HG03066 (cell line): ENCODE measurements at regions not wholly inside any gene's neighbourhood (a gene's known extent, or its start where the extent isn't known, plus 50 kb on each side); places are given as distances from the start of the nearest gene placed in this dataset.

ENCODE experiments used
- ATAC-seq: cut with Tn5 transposase; IDR thresholded peaks from one replicate; pipeline ENCODE4 v1.9.1; 2021; ENCODE audit warnings: low read depth; ENCODE audit not compliant: unreplicated experiment

DNA sequence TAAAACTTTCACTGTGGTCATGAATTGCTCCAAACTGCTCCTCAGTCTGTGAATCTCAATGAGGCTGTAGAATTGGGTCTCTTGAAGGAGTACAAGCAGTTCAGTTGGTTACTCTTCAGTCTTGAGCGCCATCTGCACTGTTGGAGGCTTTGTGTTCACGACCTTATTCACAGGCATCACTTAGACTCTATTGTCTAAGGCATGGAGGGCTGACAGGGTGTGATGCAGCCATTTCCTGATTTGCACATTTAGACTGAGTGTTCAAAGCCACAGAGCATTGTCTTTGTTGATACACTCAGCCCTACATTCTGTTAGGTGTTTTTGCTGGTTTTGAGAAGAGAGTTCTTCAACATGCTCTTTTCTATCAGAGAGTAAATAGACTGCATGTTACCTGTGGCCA is 355.9 kb upstream of the RIOK2 start:
- ATAC-seq = no peak

DNA sequence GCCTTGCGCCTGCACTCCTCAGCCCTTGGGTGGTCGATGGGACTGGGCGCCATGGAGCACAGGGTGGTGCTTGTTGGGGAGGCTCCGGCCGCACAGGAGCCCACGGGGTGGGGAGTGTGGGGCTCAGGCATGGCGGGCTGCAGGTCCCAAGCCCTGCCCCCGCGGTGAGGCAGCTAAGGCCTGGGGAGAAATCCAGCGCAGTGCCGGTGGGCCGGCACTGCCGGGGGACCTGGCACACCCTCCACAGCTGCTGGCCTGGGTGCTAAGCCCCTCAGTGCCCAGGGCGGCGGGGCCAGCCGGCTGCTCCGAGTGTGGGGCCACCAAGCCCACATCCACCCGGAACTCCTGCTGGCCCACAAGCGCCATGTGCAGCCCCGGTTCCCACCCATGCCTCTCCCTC is 358.8 kb upstream of the RIOK2 start:
- no peak for ATAC-seq

DNA sequence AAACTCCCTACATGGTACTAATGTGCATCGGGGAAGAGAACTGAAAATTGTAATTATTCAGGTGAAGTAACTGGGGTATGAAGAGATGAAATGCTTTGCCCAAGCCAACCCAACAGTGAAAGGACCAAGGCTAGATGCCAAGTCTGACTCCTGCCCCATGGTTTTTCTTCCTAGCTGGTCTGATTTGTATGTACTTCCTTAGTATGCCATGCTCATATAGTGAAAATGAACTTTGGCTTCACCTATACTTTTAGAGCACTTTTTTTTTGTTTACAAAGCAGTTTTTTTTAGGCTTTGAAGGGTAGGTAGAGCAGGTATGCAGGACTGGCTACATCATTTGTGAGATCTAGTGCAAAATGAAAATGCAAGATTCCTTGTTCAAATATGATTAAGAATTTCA is 359.4 kb upstream of the RIOK2 start:
- ATAC-seq = no peak

DNA sequence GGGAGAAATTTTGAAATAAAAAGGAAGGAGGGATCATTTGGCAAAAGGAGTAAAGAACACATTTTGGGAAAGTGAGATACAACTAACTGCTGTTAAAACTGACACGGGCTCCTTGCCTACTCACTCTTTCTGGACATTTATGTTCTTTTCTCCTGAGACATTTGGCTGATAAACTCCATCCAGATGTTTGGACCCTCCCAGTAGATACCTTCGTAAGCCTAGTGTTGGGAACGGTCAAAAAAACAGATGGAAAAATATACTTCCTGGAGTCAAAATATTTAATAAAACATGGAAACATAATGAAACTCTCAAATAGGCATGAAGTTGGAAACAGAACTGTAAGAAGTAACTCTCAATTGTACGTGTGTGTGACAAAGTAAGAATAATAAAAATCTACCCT is 360.1 kb upstream of the RIOK2 start:
- no peak for ATAC-seq

DNA sequence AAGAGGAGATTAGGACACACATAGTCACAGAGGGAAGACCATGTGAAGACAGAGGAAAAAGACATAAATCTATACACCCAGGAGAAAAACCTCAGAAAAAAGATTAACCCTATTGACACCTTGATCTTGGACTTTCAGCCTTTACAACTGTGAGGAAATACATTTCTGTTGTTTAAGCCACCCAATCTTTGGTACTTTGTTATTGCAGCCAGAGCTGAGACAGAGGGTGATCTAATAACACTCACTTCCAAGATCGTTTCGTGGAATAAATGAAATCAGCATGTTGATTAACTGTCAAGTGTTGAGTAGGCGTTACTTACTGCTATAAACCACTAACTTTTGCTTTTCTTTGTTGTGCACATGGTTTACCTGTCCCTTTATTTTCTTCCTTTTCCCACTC is 361.2 kb upstream of the RIOK2 start:
- no peak for ATAC-seq

DNA sequence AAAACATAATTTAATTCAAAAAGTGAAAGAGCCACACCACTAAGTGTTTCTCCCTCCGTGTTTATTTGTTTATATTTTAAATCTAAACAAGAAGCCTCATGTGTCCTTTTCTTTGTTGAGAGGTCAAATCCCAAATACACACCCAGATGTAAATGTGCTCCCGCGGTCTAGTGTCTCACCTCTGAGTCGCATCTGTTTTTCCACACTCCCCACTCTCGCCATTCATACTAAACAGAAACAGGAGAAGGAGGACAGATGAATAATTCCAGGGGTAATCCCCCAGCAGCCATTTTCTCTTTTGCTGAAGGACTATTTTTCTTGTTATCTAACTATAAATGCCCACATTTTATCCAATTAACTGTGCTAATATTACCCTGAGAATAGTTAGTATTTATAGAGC is 361.6 kb upstream of the RIOK2 start:
- ATAC-seq = no peak

DNA sequence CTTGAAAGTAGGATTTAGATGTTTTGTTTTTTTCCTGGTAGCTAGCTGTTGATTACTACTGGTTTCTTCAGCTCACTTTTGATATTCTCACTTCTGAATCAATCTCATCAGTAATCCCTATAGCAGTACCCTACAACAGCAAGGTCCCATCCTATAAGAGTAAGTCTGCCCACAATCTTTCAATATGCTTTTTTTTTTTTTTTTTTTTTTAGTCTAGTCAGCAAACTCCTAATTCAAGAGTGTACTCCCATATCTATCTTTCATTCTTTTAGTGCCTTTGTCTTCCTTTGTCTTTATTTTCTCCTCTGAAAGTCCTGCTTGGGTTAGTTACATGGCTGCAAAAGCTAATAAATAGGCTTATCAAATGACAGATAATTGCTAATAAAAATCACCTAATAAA is 362.4 kb upstream of the RIOK2 start:
- no peak for ATAC-seq

DNA sequence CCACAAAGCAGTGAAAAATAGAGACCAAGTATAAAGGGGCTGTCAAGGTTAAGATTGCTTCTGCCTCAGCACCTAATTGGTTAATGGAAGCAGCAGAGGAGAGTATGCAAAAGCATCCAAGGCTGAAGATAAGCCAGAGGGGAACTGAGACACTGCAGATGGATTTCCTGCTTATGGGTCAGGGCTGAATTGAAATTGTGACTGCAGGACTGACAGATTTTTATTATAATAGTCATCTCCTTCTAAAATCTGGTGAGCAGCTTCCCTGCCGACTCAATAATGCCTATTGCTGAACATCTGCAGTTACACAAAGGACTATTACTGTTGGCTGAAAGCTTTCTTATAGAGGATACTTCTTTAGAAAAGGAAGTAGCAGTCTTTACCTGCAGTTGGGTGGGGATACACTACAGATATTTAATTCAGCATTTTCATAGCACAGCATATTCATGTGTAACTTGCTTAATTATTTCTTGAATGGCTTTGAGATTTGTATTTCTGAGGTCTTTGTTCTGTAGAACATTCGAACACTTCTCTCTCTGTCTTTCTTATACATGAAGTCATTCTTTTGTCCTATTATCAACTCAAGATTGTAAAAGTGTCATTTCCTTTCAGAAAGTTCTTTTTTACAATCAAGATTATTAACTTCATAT is 363.0 kb upstream of the RIOK2 start:
- no peak for ATAC-seq

DNA sequence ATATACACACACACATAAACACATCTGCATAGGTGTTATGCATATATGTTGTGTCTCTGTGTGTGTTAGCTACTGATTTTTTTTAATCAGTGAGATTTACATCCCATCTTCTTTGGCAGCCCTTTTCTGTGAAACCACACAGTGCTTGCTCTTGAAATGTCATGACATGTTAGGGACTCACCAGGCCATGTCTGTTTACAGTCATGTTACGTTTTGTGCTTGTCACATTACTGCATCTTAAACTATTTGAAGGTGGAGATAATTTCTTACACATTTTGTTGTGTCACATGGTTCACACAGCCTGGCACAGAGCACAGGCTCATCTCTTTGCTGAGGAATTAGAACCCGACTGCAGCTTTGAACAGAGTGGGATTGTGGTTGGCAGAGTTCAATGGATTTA is 364.4 kb upstream of the RIOK2 start:
- no peak for ATAC-seq

DNA sequence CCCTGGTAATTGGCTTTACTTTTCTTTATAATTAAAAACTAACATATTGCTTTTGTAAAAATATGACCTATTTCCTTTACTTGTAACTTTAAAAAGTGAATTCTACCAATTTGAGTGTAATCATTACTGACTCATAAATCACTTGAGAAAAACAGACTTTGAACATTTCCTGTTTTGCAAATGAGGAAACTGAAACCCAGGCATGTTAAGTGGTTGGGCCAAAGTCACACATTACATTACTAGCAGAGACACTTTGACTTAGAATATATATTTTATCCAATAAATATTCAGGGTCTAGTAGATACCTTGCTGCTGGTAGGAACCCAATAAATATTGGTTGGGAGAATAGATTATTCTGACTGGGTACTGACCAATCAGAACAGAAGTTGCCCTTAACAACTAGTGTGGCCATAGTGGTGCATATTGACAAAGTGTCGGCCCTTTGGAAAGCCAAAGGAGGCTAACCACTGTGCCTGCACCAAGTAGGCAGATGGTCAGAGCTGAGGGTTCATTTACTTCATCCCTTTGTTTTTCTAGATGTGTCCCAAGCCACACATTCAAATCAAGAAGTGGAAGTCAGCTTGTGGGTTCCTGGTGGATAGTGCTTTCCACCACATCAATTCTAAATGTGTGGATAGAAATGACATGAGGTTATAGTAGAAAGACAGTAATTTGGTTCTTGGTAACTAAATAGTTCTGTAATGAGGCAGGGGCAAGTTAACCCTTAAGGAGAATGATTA is 365.1 kb upstream of the RIOK2 start:
- ATAC-seq = peak; percentile 81

DNA sequence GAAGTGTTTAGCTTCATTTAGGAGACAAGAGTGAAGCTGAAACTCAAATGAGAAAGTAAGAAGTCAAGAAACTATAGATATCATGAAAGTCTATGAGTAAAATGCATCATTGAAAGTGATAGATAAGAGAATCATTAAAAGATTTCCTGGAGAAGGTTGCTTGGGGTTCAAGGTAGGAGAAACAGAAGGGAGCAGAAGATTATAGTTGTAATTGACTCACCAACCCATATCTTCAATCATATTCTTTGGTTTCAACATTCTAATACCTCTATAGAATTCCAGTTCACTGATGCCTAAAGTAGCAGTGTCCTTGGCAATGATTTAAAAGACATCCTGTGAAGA is 365.7 kb upstream of the RIOK2 start:
- no peak for ATAC-seq

DNA sequence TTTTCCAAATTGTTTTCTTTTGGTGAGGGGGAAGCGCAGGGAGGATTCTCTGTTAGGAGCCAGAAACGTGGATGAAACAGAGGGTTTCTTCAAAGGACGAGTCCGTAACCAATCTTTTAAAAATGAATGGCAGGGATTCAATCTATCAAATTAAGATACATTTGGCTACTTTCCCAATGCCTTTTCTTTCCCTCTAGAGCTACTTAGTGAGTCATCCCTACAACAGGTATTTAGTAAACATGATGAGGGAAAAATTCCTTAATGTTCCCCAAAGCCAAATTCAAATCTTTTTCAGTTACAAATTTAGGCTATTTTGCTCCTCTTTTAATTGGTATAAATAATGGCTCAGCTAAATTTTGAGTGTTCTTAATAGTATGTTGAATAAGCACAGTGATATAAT is 366.4 kb upstream of the RIOK2 start:
- no peak for ATAC-seq

DNA sequence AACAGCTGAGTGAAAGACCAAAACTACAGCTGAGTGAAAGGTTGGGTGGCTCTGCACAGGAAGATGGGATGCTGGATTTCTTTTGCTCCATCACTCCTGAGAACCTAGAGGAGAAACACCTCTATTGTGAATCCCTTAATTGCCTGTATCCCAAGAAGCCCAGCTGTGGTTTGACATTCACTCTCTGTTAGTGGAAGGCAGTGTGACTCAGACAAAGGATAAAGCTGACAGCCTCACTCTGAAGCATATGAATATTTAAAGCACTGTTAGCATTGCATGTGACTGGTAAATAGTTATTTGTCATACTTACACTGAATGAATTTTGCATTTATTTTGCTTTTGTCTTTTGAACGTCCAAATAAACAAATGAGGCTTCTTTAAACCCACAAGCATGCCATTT is 367.1 kb upstream of the RIOK2 start:
- no peak for ATAC-seq

DNA sequence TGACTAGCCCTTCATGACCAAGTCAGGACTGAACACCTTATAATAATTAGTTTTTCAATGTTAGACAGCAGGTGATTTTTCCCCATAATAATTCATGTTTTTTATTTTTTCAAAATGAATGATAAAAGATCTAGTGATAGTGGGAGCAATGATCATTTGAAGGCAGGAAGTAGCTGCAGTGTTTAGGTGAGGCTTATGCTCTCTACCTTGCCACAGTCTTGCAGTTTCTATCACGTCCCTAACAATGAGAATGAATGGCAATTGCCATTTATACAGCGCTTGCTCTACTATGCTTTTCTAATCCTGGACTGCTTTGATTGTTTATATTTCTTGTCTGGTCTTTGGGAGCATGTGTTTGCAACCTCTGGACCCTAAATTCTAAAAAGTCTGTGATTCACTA is 367.8 kb upstream of the RIOK2 start:
- ATAC-seq = no peak

DNA sequence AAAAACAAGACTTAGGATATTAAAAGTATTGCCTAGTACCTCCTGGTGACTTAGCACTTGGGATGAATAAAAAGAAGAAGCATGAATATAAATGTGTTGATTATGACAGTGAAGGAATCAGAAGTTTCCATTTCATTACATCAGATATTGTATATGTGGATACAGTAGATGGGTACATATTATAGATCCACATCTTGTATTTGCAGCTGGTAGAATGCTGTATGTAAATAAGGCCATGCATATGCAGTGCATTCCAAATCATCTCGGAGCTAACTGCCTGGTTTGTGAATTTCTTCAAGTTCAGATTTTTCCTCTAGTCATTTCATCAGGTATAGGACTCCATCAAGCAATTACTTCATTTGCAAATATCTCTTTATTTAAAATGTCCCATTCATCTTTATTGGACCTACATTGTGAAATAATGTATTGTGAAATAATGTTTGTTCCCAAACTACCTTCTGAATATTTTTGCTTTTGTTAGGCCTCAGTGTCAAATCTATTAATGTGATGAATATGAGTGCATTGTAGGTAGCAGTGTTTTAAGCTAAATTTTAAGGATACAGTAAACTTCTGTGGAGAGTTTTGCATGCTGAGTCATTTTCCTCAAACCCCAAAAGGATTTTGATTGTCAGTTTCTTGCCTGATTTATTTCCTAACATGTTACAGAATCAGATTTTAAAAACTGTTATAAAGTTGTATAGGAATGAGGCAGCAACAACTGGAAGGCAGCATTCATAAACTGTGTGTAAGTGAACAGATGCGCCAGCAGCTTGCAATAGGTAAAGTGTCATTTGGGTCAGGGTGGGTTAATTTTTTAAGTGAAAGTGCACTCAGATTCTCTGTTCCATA is 370.8 kb upstream of the RIOK2 start:
- ATAC-seq = no peak

DNA sequence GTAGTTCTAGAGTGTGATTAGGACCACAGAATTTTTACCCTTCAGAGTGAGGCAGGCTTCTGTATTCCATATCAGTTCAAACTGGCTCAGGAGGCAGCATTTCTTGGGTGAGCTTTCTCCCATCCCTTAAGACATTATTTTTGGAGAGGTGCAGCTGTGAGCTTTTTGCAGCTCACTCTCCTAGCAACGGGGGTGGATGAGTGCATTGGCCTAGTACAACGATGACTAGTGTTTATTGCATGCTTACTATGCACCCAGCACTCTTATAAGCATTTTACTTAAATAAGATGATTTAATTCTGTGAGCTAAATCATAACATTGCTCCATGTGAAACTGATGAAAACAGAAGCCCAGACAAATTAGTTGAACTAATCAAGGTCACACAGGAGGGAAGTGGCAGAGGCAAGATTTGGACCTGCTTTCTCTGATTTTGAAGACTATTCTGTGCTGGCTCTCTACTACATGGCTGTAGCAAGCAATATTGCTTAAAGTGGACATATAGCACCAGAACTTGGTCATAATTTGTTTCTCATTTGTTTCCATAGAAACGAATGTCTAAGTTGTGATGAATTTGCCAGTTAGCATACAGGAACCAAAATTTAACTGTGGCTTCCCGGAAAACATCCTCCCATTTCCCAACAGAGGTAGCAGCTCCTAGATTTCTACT is 372.1 kb upstream of the RIOK2 start:
- no peak for ATAC-seq

DNA sequence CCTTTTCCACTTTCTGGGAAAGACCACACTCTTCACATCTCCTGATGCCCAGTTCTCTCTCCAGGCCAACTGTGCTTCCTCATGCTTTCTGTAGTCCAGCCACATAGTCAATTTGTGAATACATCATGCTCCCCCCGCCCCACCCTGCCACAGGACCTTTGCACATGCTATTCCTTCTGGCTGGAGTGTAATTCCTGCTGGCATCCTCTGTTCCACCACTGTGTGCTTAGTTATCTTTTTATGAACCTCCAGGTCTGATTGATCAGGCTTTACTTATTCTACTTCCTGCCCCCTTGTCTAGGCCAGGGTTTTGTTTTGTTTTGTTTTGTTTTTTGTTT is 372.6 kb upstream of the RIOK2 start:
- no peak for ATAC-seq

DNA sequence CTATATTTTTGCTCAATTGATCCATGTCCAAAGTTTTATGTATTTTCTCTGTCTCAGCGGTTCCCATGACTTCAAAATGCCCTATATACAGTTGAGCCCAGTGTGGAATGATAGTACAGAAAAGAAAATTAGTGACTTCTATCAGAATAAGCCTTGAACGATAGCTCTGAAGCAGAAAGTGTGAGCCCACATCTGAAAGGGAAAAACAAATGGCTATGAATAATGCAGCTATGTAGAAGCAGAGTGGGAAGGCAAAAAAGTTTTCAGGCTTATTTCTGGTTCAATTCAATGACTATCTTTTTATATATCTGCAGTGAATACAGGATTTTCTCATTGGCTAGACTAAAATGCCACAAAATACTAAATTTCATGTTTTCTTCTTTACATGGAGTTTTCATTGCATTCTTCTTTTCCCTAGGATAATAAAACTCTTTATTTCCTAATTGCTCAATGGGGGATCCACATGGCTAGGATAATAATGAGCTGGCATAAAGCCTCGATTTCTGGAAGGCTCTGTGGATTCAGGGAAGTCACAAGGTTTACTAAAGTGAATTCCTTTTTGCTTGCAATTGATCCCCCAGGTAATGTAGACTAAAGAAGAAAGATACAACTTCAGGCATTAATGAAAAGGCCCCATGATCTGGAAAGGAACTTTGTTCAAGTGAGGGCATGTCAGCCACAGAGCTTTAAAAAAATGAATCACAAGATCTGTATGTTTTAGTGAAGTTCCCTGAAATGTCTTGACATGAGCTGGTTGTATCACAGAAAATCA is 377.0 kb upstream of the RIOK2 start:
- no peak for ATAC-seq

DNA sequence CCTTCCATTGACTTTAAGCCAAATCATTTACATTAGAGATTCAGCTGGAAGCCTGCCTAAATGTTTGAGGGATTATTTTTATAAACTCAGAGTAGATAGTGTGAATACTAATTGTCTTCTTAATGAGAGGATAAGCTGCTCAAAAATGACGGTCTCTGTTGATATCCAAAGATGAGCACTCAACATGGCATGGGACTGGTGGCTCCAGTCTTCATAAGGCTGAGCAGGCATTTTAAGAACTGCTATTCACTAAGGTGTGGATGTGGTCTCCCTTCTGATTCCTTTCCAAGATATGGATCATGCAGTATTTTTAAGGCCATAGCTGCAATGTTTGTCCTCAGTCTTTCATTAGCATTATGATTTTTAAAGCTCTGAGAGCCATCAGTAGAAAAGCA is 377.5 kb upstream of the RIOK2 start:
- ATAC-seq = no peak

DNA sequence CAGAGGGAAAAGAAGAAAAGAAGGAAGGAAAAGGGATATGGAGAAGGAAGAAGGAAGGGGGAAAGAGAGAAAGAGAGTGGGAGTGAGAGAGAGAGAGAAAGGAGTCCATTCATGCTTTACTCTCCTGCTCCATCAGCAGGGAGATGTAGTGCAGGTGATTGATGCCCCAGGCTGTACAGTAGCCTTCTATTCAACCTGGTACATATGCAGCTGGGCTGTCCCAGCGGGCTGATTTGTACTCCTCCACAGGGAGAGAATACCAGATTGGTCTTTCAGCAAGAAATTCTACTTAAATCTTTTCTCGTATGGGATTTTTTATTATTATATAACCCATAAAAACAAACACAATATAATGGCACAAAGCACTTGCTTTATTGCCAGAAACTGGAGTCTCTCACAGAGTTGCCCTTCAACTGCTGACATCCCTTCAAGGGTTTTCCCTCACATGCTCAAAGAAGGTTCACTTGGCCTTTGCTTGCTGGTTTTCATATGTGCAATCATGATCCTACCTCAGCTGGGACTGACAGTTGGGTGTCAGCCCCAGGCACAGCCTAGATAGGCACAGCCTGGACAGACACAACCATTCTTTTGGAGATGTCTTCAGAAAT is 380.1 kb upstream of the RIOK2 start:
- ATAC-seq = no peak
